ENCODE measurements at regions not wholly inside any gene's neighbourhood (a gene's known extent, or its start where the extent isn't known, plus 50 kb on each side); places are given as distances from the start of the nearest gene placed in this dataset.
"Not testable (repeated sequence)": the region's sequence is repeated elsewhere in the genome, so short reads cannot be mapped to it uniquely, and the experiment has no call there.

GRCh38 chr6:127397729-127398630 is 54.6 kb upstream of the ECHDC1 start:
- peak overlapping the region; percentile 47 for H3K27ac ChIP-seq
- DNase-seq (no peak), ATAC-seq (no peak)
- H3K4me3 ChIP-seq, result no peak overlapping the region
- no peaks in the 10 kb centered on the region for H3K36me3 ChIP-seq
- intact Hi-C loops (cut with DNase I), result no loop called here
- H3K27me3 ChIP-seq (ENCODE audit: low read depth), result no peaks in the 10 kb centered on the region
- TF ChIP-seq, protein P1, sequence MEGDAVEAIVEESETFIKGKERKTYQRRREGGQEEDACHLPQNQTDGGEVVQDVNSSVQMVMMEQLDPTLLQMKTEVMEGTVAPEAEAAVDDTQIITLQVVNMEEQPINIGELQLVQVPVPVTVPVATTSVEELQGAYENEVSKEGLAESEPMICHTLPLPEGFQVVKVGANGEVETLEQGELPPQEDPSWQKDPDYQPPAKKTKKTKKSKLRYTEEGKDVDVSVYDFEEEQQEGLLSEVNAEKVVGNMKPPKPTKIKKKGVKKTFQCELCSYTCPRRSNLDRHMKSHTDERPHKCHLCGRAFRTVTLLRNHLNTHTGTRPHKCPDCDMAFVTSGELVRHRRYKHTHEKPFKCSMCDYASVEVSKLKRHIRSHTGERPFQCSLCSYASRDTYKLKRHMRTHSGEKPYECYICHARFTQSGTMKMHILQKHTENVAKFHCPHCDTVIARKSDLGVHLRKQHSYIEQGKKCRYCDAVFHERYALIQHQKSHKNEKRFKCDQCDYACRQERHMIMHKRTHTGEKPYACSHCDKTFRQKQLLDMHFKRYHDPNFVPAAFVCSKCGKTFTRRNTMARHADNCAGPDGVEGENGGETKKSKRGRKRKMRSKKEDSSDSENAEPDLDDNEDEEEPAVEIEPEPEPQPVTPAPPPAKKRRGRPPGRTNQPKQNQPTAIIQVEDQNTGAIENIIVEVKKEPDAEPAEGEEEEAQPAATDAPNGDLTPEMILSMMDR (IDR thresholded peaks at IDR 0.05), result no peak
- H3K9me3 ChIP-seq, result no peaks in the 10 kb centered on the region
- no peaks in the 10 kb centered on the region for H3K4me1 ChIP-seq

DNA sequence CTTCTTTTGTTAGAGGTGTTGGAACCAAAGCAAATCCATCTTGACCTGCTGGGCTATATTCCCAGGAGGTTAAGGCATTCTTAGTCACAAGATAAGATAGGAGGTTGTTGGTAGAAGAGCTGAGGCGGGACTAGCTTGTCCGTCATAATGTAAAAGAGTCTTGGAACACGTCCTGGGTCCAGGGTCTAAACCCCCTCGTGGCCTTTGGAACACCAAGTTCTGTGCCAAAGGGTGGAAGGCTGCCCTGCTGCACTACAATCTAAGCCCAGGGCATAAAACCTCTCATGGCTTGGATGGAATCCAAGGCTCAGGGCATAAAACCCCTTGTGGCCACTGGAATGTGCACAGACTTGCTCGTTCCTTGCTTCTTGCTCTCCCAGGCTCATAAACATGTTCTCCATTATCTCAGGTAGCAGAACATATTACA is 53.8 kb upstream of the ECHDC1 start:
- H3K27me3 ChIP-seq (ENCODE audit: low read depth); intact Hi-C loops (cut with DNase I); H3K36me3 ChIP-seq; DNase-seq; H3K27ac ChIP-seq; H3K4me3 ChIP-seq; H3K9me3 ChIP-seq; H3K4me1 ChIP-seq; ATAC-seq: not testable (repeated sequence)
